GM20000 (cell line): ENCODE measurements at regions not wholly inside any gene's neighbourhood (a gene's known extent, or its start where the extent isn't known, plus 50 kb on each side); places are given as distances from the start of the nearest gene placed in this dataset.

Source experiments
- DNase-seq: peaks from one replicate; pipeline ENCODE4 v3.0.0; 2012; ENCODE audit warnings: low spot score
- TF ChIP-seq, protein P1 (sequence below): IDR thresholded peaks from 2 replicates; pipeline ENCODE4 v1.5.1; 2012; ENCODE audit warnings: mild to moderate bottlenecking, control low read depth; ENCODE audit errors: extremely low read depth, missing control alignments

GRCh38 chr7:82701949-82702348 lies 258.4 kb upstream of the CACNA2D1 start:
- TF ChIP-seq, protein P1, sequence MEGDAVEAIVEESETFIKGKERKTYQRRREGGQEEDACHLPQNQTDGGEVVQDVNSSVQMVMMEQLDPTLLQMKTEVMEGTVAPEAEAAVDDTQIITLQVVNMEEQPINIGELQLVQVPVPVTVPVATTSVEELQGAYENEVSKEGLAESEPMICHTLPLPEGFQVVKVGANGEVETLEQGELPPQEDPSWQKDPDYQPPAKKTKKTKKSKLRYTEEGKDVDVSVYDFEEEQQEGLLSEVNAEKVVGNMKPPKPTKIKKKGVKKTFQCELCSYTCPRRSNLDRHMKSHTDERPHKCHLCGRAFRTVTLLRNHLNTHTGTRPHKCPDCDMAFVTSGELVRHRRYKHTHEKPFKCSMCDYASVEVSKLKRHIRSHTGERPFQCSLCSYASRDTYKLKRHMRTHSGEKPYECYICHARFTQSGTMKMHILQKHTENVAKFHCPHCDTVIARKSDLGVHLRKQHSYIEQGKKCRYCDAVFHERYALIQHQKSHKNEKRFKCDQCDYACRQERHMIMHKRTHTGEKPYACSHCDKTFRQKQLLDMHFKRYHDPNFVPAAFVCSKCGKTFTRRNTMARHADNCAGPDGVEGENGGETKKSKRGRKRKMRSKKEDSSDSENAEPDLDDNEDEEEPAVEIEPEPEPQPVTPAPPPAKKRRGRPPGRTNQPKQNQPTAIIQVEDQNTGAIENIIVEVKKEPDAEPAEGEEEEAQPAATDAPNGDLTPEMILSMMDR = no peak
- no peak for DNase-seq

DNA sequence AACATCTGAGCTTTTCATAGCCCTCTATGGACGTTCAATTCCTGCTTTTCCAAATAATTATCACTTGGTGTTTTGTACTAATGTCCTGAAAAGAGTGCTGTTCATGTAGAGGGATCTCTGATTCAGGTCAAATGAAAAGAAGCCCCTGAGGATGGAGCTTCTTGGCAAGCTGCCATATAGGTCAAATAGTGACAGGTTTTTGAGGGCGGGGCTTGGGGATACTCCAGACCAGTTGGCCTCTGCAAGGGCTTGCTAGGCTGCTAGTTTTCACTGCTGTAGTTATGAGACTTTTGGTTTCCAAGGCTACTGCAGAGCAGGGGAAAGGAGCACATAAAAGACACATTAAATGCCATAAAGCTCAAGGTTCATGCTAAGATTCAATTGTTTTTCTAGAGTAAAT lies 257.2 kb upstream of the CACNA2D1 start:
- TF ChIP-seq, protein P1 = no peak
- no peak for DNase-seq

DNA sequence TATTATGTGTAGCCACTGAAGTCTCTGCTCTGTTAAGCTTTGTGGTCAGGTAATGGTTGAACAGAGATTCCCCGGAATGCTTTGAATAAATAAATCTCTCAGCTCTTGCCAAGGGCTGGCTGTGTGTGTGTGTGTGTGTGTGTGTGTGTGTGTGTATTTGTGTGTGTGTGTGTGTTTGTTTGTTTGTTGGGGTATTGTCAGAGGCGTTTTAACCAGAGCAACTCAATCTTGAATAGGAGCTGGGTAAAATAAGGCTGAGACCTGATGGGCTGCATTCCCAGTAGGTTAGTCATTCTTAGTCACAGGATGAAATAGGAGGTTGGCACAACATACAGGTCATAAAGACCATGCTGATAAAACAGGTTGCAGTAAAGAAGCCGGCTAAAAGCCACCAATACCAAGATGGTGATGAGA lies 256.2 kb upstream of the CACNA2D1 start:
- no peak for DNase-seq
- TF ChIP-seq, protein P1 = no peak

GRCh38 chr7:82697897-82698296 lies 254.3 kb upstream of the CACNA2D1 start:
- DNase-seq = no peak

GRCh38 chr7:82696631-82697030 lies 253.1 kb upstream of the CACNA2D1 start:
- no peak for DNase-seq
- TF ChIP-seq, protein P1 = no peak

More at GRCh38 chr7:82697897-82698296, 254.3 kb upstream of the CACNA2D1 start:
- TF ChIP-seq, protein P1 = no peak

GRCh38 chr7:82694022-82694421 lies 250.4 kb upstream of the CACNA2D1 start:
- TF ChIP-seq, protein P1 = no peak
- DNase-seq = no peak

GRCh38 chr7:82690929-82691328 lies 247.4 kb upstream of the CACNA2D1 start:
- TF ChIP-seq, protein P1 = no peak
- DNase-seq = no peak

DNA sequence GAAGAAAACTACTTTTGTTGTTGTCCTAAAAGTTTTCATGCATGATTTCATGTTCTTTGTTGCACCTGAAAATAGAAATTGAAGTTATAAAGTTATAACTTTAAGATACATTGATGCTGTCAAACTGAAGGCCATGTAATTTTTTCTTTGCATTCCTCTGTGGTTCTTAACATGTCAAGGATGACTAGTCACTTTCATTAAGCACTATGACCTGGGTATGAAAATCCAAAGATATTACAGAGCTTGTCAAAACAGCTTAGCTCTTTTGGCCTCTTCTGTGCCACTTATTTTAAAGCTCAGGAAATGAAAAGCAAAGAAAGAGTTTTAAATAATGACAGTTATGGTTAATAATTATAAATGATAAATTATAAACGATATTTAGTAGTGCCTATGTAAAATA lies 241.6 kb upstream of the CACNA2D1 start:
- TF ChIP-seq, protein P1 = no peak
- no peak for DNase-seq
